ENCODE measurements at regions not wholly inside any gene's neighbourhood (a gene's known extent, or its start where the extent isn't known, plus 50 kb on each side); places are given as distances from the start of the nearest gene placed in this dataset.
A peak's percentile ranks its signal among the peaks of the same experiment; 100 is the strongest.

- Histone ChIP-seq H3K4me3 (no peak overlapping the region), H3K27me3 (no peaks in the 10 kb centered on the region), H3K36me3 (no peaks in the 10 kb centered on the region), H3K27ac (no peak overlapping the region), H3K9me3 (replicated peaks) (no peaks in the 10 kb centered on the region), H3K4me1 (no peaks in the 10 kb centered on the region)
- DNase-seq, result no peak
Observed at GRCh38 chr6:148602136-148602535, 144.7 kb upstream of the UST start.

- DNase-seq, result no peak
- no peaks in the 10 kb centered on the region for H3K36me3 ChIP-seq
- H3K27ac ChIP-seq, result no peak overlapping the region
- H3K27me3 ChIP-seq, result no peaks in the 10 kb centered on the region
- no peak overlapping the region for H3K4me3 ChIP-seq
- H3K4me1 ChIP-seq, result no peaks in the 10 kb centered on the region
- no peaks in the 10 kb centered on the region for H3K9me3 ChIP-seq (replicated peaks)
Observed at GRCh38 chr6:148608199-148608951, 138.5 kb upstream of the UST start.

- Histone ChIP-seq H3K4me3 (no peak overlapping the region), H3K27me3 (no peaks in the 10 kb centered on the region), H3K9me3 (replicated peaks) (no peaks in the 10 kb centered on the region), H3K36me3 (no peaks in the 10 kb centered on the region), H3K27ac (no peak overlapping the region), H3K4me1 (no peaks in the 10 kb centered on the region)
- DNase-seq, result no peak
Observed at GRCh38 chr6:148611213-148611612, 135.6 kb upstream of the UST start.

- H3K4me1 ChIP-seq, result no peaks in the 10 kb centered on the region
- H3K9me3 ChIP-seq (replicated peaks), result no peaks in the 10 kb centered on the region
- DNase-seq, result no peak
- no peaks in the 10 kb centered on the region for H3K27me3 ChIP-seq
- H3K36me3 ChIP-seq, result no peaks in the 10 kb centered on the region
- no peak overlapping the region for H3K4me3 ChIP-seq
- no peak overlapping the region for H3K27ac ChIP-seq
Observed at GRCh38 chr6:148612043-148612442, 134.8 kb upstream of the UST start.

GRCh38 chr6:148614602-148615001 is 132.2 kb upstream of the UST start:
- H3K9me3 ChIP-seq (replicated peaks), result no peaks in the 10 kb centered on the region
- H3K36me3 ChIP-seq, result no peaks in the 10 kb centered on the region
- no peaks in the 10 kb centered on the region for H3K4me1 ChIP-seq
- no peak overlapping the region for H3K4me3 ChIP-seq
- no peaks in the 10 kb centered on the region for H3K27me3 ChIP-seq
- no peak overlapping the region for H3K27ac ChIP-seq
- no peak for DNase-seq

GRCh38 chr6:148616841-148617240 is 130.0 kb upstream of the UST start:
- H3K9me3 ChIP-seq (replicated peaks), result no peaks in the 10 kb centered on the region
- no peaks in the 10 kb centered on the region for H3K4me1 ChIP-seq
- no peaks in the 10 kb centered on the region for H3K36me3 ChIP-seq
- no peak overlapping the region for H3K4me3 ChIP-seq
- H3K27ac ChIP-seq, result no peak overlapping the region
- no peaks in the 10 kb centered on the region for H3K27me3 ChIP-seq
- DNase-seq, result no peak

- Histone ChIP-seq H3K27me3 (no peaks in the 10 kb centered on the region), H3K9me3 (replicated peaks) (no peaks in the 10 kb centered on the region), H3K27ac (no peak overlapping the region), H3K4me3 (no peak overlapping the region), H3K4me1 (no peaks in the 10 kb centered on the region), H3K36me3 (no peaks in the 10 kb centered on the region)
- peak in 1 of 2 experiments; percentile 14 for DNase-seq
Observed at GRCh38 chr6:148617530-148617929, 129.3 kb upstream of the UST start.

GRCh38 chr6:148619891-148620290 is 126.9 kb upstream of the UST start:
- no peak overlapping the region for H3K4me3 ChIP-seq
- no peaks in the 10 kb centered on the region for H3K36me3 ChIP-seq
- H3K27me3 ChIP-seq, result no peaks in the 10 kb centered on the region
- no peak for DNase-seq
- H3K9me3 ChIP-seq (replicated peaks), result no peaks in the 10 kb centered on the region
- no peaks in the 10 kb centered on the region for H3K4me1 ChIP-seq
- H3K27ac ChIP-seq, result no peak overlapping the region

GRCh38 chr6:148620579-148621298 is 126.1 kb upstream of the UST start:
- Histone ChIP-seq H3K27ac (no peak overlapping the region), H3K4me3 (no peak overlapping the region), H3K4me1 (no peaks in the 10 kb centered on the region), H3K27me3 (no peaks in the 10 kb centered on the region), H3K36me3 (no peaks in the 10 kb centered on the region), H3K9me3 (replicated peaks) (no peaks in the 10 kb centered on the region)
- no peak for DNase-seq

GRCh38 chr6:148625609-148626008 is 121.2 kb upstream of the UST start:
- H3K4me3 ChIP-seq, result no peak overlapping the region
- H3K9me3 ChIP-seq (replicated peaks), result no peaks in the 10 kb centered on the region
- H3K36me3 ChIP-seq, result no peaks in the 10 kb centered on the region
- no peak for DNase-seq
- no peak overlapping the region for H3K27ac ChIP-seq
- no peaks in the 10 kb centered on the region for H3K27me3 ChIP-seq
- no peaks in the 10 kb centered on the region for H3K4me1 ChIP-seq

GRCh38 chr6:148628251-148628650 is 118.6 kb upstream of the UST start:
- Histone ChIP-seq H3K4me3 (no peak overlapping the region), H3K9me3 (replicated peaks) (no peaks in the 10 kb centered on the region), H3K36me3 (no peaks in the 10 kb centered on the region), H3K27ac (no peak overlapping the region), H3K4me1 (no peaks in the 10 kb centered on the region), H3K27me3 (no peaks in the 10 kb centered on the region)
- peak; percentile 12 to 40 for DNase-seq

- H3K4me3 ChIP-seq, result no peak overlapping the region
- no peaks in the 10 kb centered on the region for H3K36me3 ChIP-seq
- H3K27ac ChIP-seq, result no peak overlapping the region
- no peaks in the 10 kb centered on the region for H3K9me3 ChIP-seq (replicated peaks)
- DNase-seq, result no peak
- H3K27me3 ChIP-seq, result no peaks in the 10 kb centered on the region
- H3K4me1 ChIP-seq, result no peaks in the 10 kb centered on the region
Observed at GRCh38 chr6:148629181-148629580, 117.6 kb upstream of the UST start.

GRCh38 chr6:148629592-148630465 is 117.0 kb upstream of the UST start:
- Histone ChIP-seq H3K27me3 (no peaks in the 10 kb centered on the region), H3K9me3 (replicated peaks) (no peaks in the 10 kb centered on the region), H3K36me3 (no peaks in the 10 kb centered on the region), H3K27ac (no peak overlapping the region), H3K4me1 (no peaks in the 10 kb centered on the region), H3K4me3 (no peak overlapping the region)
- no peak for DNase-seq

- 0 out of 2 replicates have a peak, but pooled peaks cover 4% of the 10 kb centered on the region for H3K9me3 ChIP-seq (replicated peaks)
- no peak overlapping the region for H3K4me3 ChIP-seq
- H3K27me3 ChIP-seq, result no peaks in the 10 kb centered on the region
- DNase-seq, result no peak
- no peaks in the 10 kb centered on the region for H3K4me1 ChIP-seq
- no peak overlapping the region for H3K27ac ChIP-seq
- H3K36me3 ChIP-seq, result no peaks in the 10 kb centered on the region
Observed at GRCh38 chr6:148635070-148635743, 111.6 kb upstream of the UST start.
